ENCODE measurements at regions not wholly inside any gene's neighbourhood (a gene's known extent, or its start where the extent isn't known, plus 50 kb on each side); places are given as distances from the start of the nearest gene placed in this dataset.

GRCh38 chr3:150261958-150262357, 146.1 kb upstream of the TSC22D2 start:
- Histone ChIP-seq H3K4me3 (no peak overlapping the region), H3K4me1 (no peaks in the 10 kb centered on the region), H3K27me3 (no peaks in the 10 kb centered on the region), H3K9me3 (no peaks in the 10 kb centered on the region), H3K36me3 (no peaks in the 10 kb centered on the region), H3K27ac (no peak overlapping the region)
- TF ChIP-seq POLR2AphosphoS5 (IDR thresholded peaks at IDR 0.05; ENCODE audit: insufficient read depth in 1 of 2, low read depth in 1 of 2) (no peak), CTCF (IDR thresholded peaks at IDR 0.05) (no peak), POLR2A (IDR thresholded peaks at IDR 0.05) (no peak)
- intact Hi-C loops (cut with DNase I), result no loop called here
- no peak for DNase-seq (ENCODE audit: extremely low spot score in 2 of 2)

- intact Hi-C loops (cut with DNase I), result no loop called here
- DNase-seq (ENCODE audit: extremely low spot score in 2 of 2), result no peak
- Histone ChIP-seq H3K4me3 (no peak overlapping the region), H3K9me3 (no peaks in the 10 kb centered on the region), H3K36me3 (no peaks in the 10 kb centered on the region), H3K4me1 (no peaks in the 10 kb centered on the region), H3K27ac (no peak overlapping the region), H3K27me3 (no peaks in the 10 kb centered on the region)
- TF ChIP-seq POLR2AphosphoS5 (IDR thresholded peaks at IDR 0.05; ENCODE audit: insufficient read depth in 1 of 2, low read depth in 1 of 2) (no peak), CTCF (IDR thresholded peaks at IDR 0.05) (no peak), POLR2A (IDR thresholded peaks at IDR 0.05) (no peak)
These were observed 146.7 kb upstream of the TSC22D2 start for GRCh38 chr3:150261418-150261817.

GRCh38 chr3:150260398-150260710, 147.7 kb upstream of the TSC22D2 start:
- H3K4me1 ChIP-seq, result peaks cover 4% of the 10 kb centered on the region

GRCh38 chr3:150259526-150260397, 148.3 kb upstream of the TSC22D2 start:
- peaks cover 6% of the 10 kb centered on the region for H3K4me1 ChIP-seq
- no peaks in the 10 kb centered on the region for H3K27me3 ChIP-seq
- H3K4me3 ChIP-seq, result no peak overlapping the region
- H3K36me3 ChIP-seq, result no peaks in the 10 kb centered on the region
- no peaks in the 10 kb centered on the region for H3K9me3 ChIP-seq
- no peak for TF ChIP-seq POLR2A (IDR thresholded peaks at IDR 0.05)
- TF ChIP-seq POLR2AphosphoS5 (IDR thresholded peaks at IDR 0.05; ENCODE audit: insufficient read depth in 1 of 2, low read depth in 1 of 2), result no peak
- TF ChIP-seq CTCF (IDR thresholded peaks at IDR 0.05), result no peak
- no peak overlapping the region for H3K27ac ChIP-seq
- intact Hi-C loops (cut with DNase I), result no loop called here
- no peak for DNase-seq (ENCODE audit: extremely low spot score in 2 of 2)

More at GRCh38 chr3:150260398-150260710, 147.7 kb upstream of the TSC22D2 start:
- TF ChIP-seq POLR2AphosphoS5 (IDR thresholded peaks at IDR 0.05; ENCODE audit: insufficient read depth in 1 of 2, low read depth in 1 of 2), result no peak
- no peak for TF ChIP-seq CTCF (IDR thresholded peaks at IDR 0.05)
- no peak for TF ChIP-seq POLR2A (IDR thresholded peaks at IDR 0.05)
- intact Hi-C loops (cut with DNase I), result no loop called here
- DNase-seq (ENCODE audit: extremely low spot score in 2 of 2), result no peak
- Histone ChIP-seq H3K27me3 (no peaks in the 10 kb centered on the region), H3K27ac (no peak overlapping the region), H3K36me3 (no peaks in the 10 kb centered on the region), H3K4me3 (no peak overlapping the region), H3K9me3 (no peaks in the 10 kb centered on the region)

- no peak for DNase-seq (ENCODE audit: extremely low spot score in 2 of 2)
- Histone ChIP-seq H3K27ac (no peak overlapping the region), H3K4me3 (no peak overlapping the region), H3K36me3 (no peaks in the 10 kb centered on the region), H3K4me1 (peaks cover 21% of the 10 kb centered on the region), H3K27me3 (no peaks in the 10 kb centered on the region), H3K9me3 (no peaks in the 10 kb centered on the region)
- intact Hi-C loops (cut with DNase I), result no loop called here
- TF ChIP-seq CTCF (IDR thresholded peaks at IDR 0.05) (no peak), POLR2A (IDR thresholded peaks at IDR 0.05) (no peak), POLR2AphosphoS5 (IDR thresholded peaks at IDR 0.05; ENCODE audit: insufficient read depth in 1 of 2, low read depth in 1 of 2) (no peak)
These were observed 151.3 kb upstream of the TSC22D2 start for GRCh38 chr3:150256782-150257181.
